Thoracic aorta (tissue), 2 donors: ENCODE measurements at regions not wholly inside any gene's neighbourhood (a gene's known extent, or its start where the extent isn't known, plus 50 kb on each side); places are given as distances from the start of the nearest gene placed in this dataset.

Experiments used
- ATAC-seq: fragments of 150-250 bp; one replicate; pipeline ENCODE4 v1.8.0; 2017; ENCODE audit warnings: low read depth; ENCODE audit not compliant: insufficient number of reproducible peaks, low FRiP score
- DNase-seq: peaks from one replicate; pipeline ENCODE4 v3.0.0-alpha.2; 2020; ENCODE audit warnings: low spot score
- H3K27ac ChIP-seq, 2 donors: fragments of 200-600 bp; sonication (generic); 1 replicate in 1 of 2; 2 replicates in 1 of 2; pipeline ENCODE4 v1.5.1; 2016; ENCODE audit warnings: mild to moderate bottlenecking in 2 of 2, moderate library complexity in 2 of 2
- H3K27me3 ChIP-seq: fragments of 200-600 bp; sonication (generic); replicated peaks from 2 replicates; pipeline ENCODE4 v1.6.0; 2016; ENCODE audit warnings: mild to moderate bottlenecking; ENCODE audit not compliant: insufficient read depth
- H3K36me3 ChIP-seq: fragments of 200-600 bp; sonication (generic); one replicate; pipeline ENCODE4 v1.5.1; 2016
- H3K4me1 ChIP-seq, 2 donors: fragments of 200-600 bp; sonication (generic); 1 replicate in 1 of 2; 2 replicates in 1 of 2; pipeline versions ENCODE4 v1.5.1 to v1.6.0; 2016; ENCODE audit warnings: low read depth in 2 of 2, mild to moderate bottlenecking in 1 of 2; ENCODE audit not compliant: control insufficient read depth in 1 of 2
- H3K4me3 ChIP-seq: fragments of 200-600 bp; sonication (generic); 2 replicates; pipeline ENCODE4 v1.5.1; 2016; ENCODE audit warnings: mild to moderate bottlenecking
- H3K9me3 ChIP-seq: fragments of 200-600 bp; sonication (generic); 2 replicates; pipeline ENCODE4 v1.5.1; 2016
- CTCF ChIP-seq: fragments of 200-600 bp; sonication (generic); IDR thresholded peaks from one replicate; pipeline ENCODE4 v1.5.1; 2019; ENCODE audit warnings: antibody characterized with exemption

GRCh38 chr6:27157459-27158315 is 89.8 kb upstream of the PRSS16 start:
- ATAC-seq (no peak), DNase-seq (no peak)
- peaks cover 0 to 9% of the 10 kb centered on the region in 2 donors for H3K4me1 ChIP-seq
- peak; percentile 27 for TF ChIP-seq CTCF
- H3K4me3 ChIP-seq: peak overlapping the region; percentile 70
- H3K27ac ChIP-seq: no peak overlapping the region
- no peaks in the 10 kb centered on the region for H3K9me3 ChIP-seq
- H3K27me3 ChIP-seq: no peaks in the 10 kb centered on the region
- no peaks in the 10 kb centered on the region for H3K36me3 ChIP-seq

GRCh38 chr6:27158316-27158643 is 89.2 kb upstream of the PRSS16 start:
- H3K4me3 ChIP-seq: no peak overlapping the region
- H3K36me3 ChIP-seq: no peaks in the 10 kb centered on the region
- H3K4me1 ChIP-seq: peaks cover 0 to 9% of the 10 kb centered on the region in 2 donors
- no peak for TF ChIP-seq CTCF
- ATAC-seq (no peak), DNase-seq (no peak)
- H3K27ac ChIP-seq: no peak overlapping the region
- no peaks in the 10 kb centered on the region for H3K9me3 ChIP-seq
- no peaks in the 10 kb centered on the region for H3K27me3 ChIP-seq

- no peak for ATAC-seq
- TF ChIP-seq CTCF: no peak
These were observed 87.8 kb upstream of the PRSS16 start for GRCh38 chr6:27159725-27160124.

GRCh38 chr6:27161115-27161514 is 86.4 kb upstream of the PRSS16 start:
- ATAC-seq (no peak), DNase-seq (no peak)
- no peaks in the 10 kb centered on the region for H3K9me3 ChIP-seq
- peaks cover 0 to 9% of the 10 kb centered on the region in 2 donors for H3K4me1 ChIP-seq
- no peak overlapping the region for H3K4me3 ChIP-seq
- no peak overlapping the region for H3K27ac ChIP-seq
- H3K36me3 ChIP-seq: no peaks in the 10 kb centered on the region
- TF ChIP-seq CTCF: no peak
- no peaks in the 10 kb centered on the region for H3K27me3 ChIP-seq

More at GRCh38 chr6:27159725-27160124, 87.8 kb upstream of the PRSS16 start:
- H3K27ac ChIP-seq: no peak overlapping the region
- no peak overlapping the region for H3K4me3 ChIP-seq
- no peaks in the 10 kb centered on the region for H3K27me3 ChIP-seq
- no peaks in the 10 kb centered on the region for H3K9me3 ChIP-seq
- DNase-seq: no peak
- H3K36me3 ChIP-seq: no peaks in the 10 kb centered on the region
- peaks cover 0 to 9% of the 10 kb centered on the region in 2 donors for H3K4me1 ChIP-seq

GRCh38 chr6:27161603-27161945 is 85.9 kb upstream of the PRSS16 start:
- no peak for TF ChIP-seq CTCF
- ATAC-seq (no peak), DNase-seq (no peak)
- Histone ChIP-seq H3K4me1 (peaks cover 0 to 9% of the 10 kb centered on the region in 2 donors), H3K4me3 (no peak overlapping the region), H3K9me3 (no peaks in the 10 kb centered on the region), H3K27me3 (no peaks in the 10 kb centered on the region), H3K27ac (no peak overlapping the region), H3K36me3 (no peaks in the 10 kb centered on the region)
